Ovary (tissue), 7 donors: ENCODE measurements at regions not wholly inside any gene's neighbourhood (a gene's known extent, or its start where the extent isn't known, plus 50 kb on each side); places are given as distances from the start of the nearest gene placed in this dataset.
"Not testable (repeated sequence)": the region's sequence is repeated elsewhere in the genome, so short reads cannot be mapped to it uniquely, and the experiment has no call there.

Experiments used
- DNase-seq, 5 donors: peaks; one replicate each; pipeline ENCODE4 v3.0.0-alpha.2; 2019 to 2020
- H3K27ac ChIP-seq, 2 donors: fragments of 200-600 bp; one replicate each; pipeline versions ENCODE4 v1.5.1 to v1.8.0; 2019 to 2022
- H3K27me3 ChIP-seq: fragments of 200-600 bp; one replicate; pipeline ENCODE4 v1.8.0; 2022
- H3K36me3 ChIP-seq: fragments of 200-600 bp; sonication (generic); one replicate; pipeline ENCODE4 v1.5.1; 2019
- H3K4me1 ChIP-seq: one replicate; pipeline ENCODE4 v1.8.1; 2013; ENCODE audit warnings: mild to moderate bottlenecking, moderate library complexity; ENCODE audit not compliant: insufficient read depth
- H3K4me3 ChIP-seq: fragments of 200-600 bp; sonication (generic); one replicate; pipeline ENCODE4 v1.5.1; 2017
- H3K9me3 ChIP-seq, 2 donors: fragments of 200-600 bp in 1 of 2; sonication (generic) in 1 of 2; one replicate each; pipeline versions ENCODE4 v1.5.1 to v1.8.1; 2013 to 2019; ENCODE audit warnings: mild to moderate bottlenecking in 1 of 2, moderate library complexity in 1 of 2
- CTCF ChIP-seq, 3 donors: fragments of 450-650 bp in 2 of 3; fragments of 200-600 bp in 1 of 3; IDR thresholded peaks; one replicate each; pipeline versions ENCODE4 v1.5.1 to v1.8.0; 2016 to 2022; ENCODE audit warnings: antibody characterized with exemption in 3 of 3, mild to moderate bottlenecking in 1 of 3
- EP300 ChIP-seq: sonication (generic); formaldehyde crosslinking; IDR thresholded peaks from one replicate; pipeline ENCODE4 v1.6.1; 2017; ENCODE audit warnings: antibody characterized with exemption
- POLR2A ChIP-seq: fragments of 450-650 bp; IDR thresholded peaks from one replicate; pipeline ENCODE4 v1.6.1; 2017; ENCODE audit warnings: antibody characterized with exemption, mild to moderate bottlenecking, moderate library complexity
- WGBS, 3 donors: extraction: QIAGEN DNeasy Blood & Tissue Kit in 1 of 3; methylation state at CpG; one replicate each; pipeline versions ENCODE4 v1.1.5 to v1.1.7; 2013 to 2017; 5-methylcytosine and 5-hydroxymethylcytosine counted together
- intact Hi-C, 4 donors: fragments of 100-400 bp; cut with DNase I; formaldehyde crosslinking; loops; one replicate each; pipeline versions ENCODE4 v1.11.0 to v1.15.1; 2022 to 2023
- donor health status: DM: no; HTN: no; CAD: no; lungs with moderate emphysema.
- donor health status: DM: no; HTN: no; CAD: no.
- donor health status: Bipolar disorder and iron deficiency.
- donor health status: DM: no; HTN: no; CAD: no.
- donor health status: DM: yes; HTN: yes; CAD: no.

- Histone ChIP-seq H3K4me1 (no peaks in the 10 kb centered on the region), H3K9me3 (no peaks in the 10 kb centered on the region), H3K36me3 (no peaks in the 10 kb centered on the region), H3K27ac (no peak overlapping the region), H3K27me3 (no peaks in the 10 kb centered on the region), H3K4me3 (no peak overlapping the region)
- WGBS, 3 donors: 93 to 100% (median 94%) methylated on average over 1 of the region's 1 CpG
- no peak for DNase-seq
- TF ChIP-seq POLR2A (no peak), EP300 (no peak), CTCF (IDR thresholded peaks at IDR 0.05) (no peak)
- intact Hi-C loops: no loop called here
Measured at GRCh38 chr14:23895053-23895419, 58.5 kb upstream of the DHRS4 start.

GRCh38 chr14:23895480-23895879 lies 58.1 kb upstream of the DHRS4 start:
- no peak for DNase-seq
- 66 to 85% (median 78%) methylated on average over 3 of the region's 3 CpGs for WGBS, 3 donors

DNA sequence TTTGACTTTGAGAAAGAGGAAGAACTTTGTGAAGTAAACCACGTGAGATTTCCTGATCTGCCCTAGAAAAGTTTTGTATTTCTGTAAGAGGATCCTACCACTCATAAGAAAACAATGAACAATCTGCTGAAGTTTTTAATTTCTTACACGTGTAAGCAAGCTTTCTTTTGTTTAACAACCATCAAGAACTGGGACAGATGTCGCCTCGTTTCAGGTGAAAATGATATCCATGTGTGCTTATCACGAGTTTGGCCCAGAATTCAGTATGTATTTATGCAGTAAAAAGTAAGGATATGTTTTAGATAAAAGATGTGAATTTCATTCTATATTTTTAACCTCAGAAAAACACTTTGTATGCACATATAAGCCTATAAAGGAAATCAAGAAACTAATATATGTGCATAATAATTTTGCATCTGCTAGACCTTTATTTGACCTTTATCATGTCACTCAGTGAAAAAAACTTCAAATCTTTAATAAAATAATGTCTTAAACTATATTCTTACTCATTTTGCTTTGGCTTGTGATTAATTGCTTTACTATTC lies 56.9 kb upstream of the DHRS4 start:
- no peak for TF ChIP-seq EP300
- no peak for TF ChIP-seq POLR2A
- TF ChIP-seq CTCF (IDR thresholded peaks at IDR 0.05): no peak
- Histone ChIP-seq H3K27me3 (no peaks in the 10 kb centered on the region), H3K36me3 (no peaks in the 10 kb centered on the region), H3K4me1 (no peaks in the 10 kb centered on the region), H3K4me3 (no peak overlapping the region), H3K9me3 (no peaks in the 10 kb centered on the region), H3K27ac (no peak overlapping the region)
- WGBS, 3 donors: 54 to 61% (median 59%) methylated on average over 5 of the region's 5 CpGs
- no peak for DNase-seq
- intact Hi-C loops: no loop called here

More at GRCh38 chr14:23895480-23895879, 58.1 kb upstream of the DHRS4 start:
- H3K36me3 ChIP-seq: no peaks in the 10 kb centered on the region
- intact Hi-C loops: no loop called here
- no peaks in the 10 kb centered on the region for H3K4me1 ChIP-seq
- no peaks in the 10 kb centered on the region for H3K9me3 ChIP-seq
- no peak overlapping the region for H3K4me3 ChIP-seq
- H3K27me3 ChIP-seq: no peaks in the 10 kb centered on the region
- TF ChIP-seq CTCF (IDR thresholded peaks at IDR 0.05): no peak
- no peak for TF ChIP-seq POLR2A
- no peak for TF ChIP-seq EP300
- no peak overlapping the region for H3K27ac ChIP-seq

DNA sequence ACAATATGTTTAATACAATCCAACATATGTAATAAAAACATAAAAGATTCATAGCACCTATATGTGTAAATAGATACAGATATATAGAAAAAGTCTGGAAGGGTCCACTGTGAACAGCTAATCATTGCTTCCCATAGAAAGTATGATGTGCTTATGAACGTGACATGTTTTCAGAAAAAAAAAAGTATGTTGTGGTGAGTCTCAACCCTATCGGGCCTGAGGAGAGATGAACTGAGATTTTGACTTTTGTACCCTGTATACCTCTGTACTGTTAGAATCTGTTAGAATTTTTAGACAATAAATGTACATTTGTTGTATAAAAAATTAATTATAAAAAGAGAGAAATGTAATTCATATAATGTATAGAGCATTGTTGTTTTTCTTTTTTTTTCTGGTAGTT lies 56.3 kb upstream of the DHRS4 start:
- intact Hi-C loops, H3K36me3 ChIP-seq, H3K9me3 ChIP-seq, H3K27me3 ChIP-seq, H3K27ac ChIP-seq, H3K4me3 ChIP-seq, H3K4me1 ChIP-seq, DNase-seq: not testable (repeated sequence)
- 83 to 92% (median 92%) methylated on average over 2 of the region's 2 CpGs for WGBS, 3 donors

DNA sequence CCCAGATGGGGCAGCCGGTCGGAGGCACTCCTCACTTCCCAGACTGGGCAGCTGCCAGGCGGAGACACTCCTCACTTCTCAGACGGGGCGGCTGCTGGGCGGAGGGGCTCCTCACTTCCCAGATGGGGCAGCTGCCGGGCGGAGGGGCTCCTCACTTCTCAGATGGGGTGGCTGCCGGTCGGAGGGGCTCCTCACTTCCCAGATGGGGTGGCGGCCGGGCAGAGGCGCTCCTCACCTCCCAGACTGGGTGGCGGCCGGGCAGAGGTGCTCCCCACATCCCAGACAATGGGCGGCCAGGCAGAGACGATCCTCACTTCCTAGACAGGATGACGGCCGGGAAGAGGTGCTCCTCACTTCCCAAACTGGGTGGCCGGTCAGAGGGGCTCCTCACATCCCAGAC lies 55.2 kb upstream of the DHRS4 start:
- intact Hi-C loops: not testable (repeated sequence)

GRCh38 chr14:23899788-23900187 lies 53.8 kb upstream of the DHRS4 start:
- 90 to 94% (median 94%) methylated on average over 8 of the region's 8 CpGs for WGBS, 3 donors
- Histone ChIP-seq H3K4me3 (no peak overlapping the region), H3K36me3 (no peaks in the 10 kb centered on the region), H3K9me3 (no peaks in the 10 kb centered on the region), H3K27me3 (no peaks in the 10 kb centered on the region), H3K27ac (no peak overlapping the region), H3K4me1 (no peaks in the 10 kb centered on the region)
- no peak for TF ChIP-seq POLR2A
- TF ChIP-seq CTCF (IDR thresholded peaks at IDR 0.05): no peak
- no peak for TF ChIP-seq EP300
- DNase-seq: no peak
- intact Hi-C loops: no loop called here

More for the DNA sequence above, 55.2 kb upstream of the DHRS4 start:
- not testable (repeated sequence) for H3K9me3 ChIP-seq, H3K27ac ChIP-seq, DNase-seq, H3K4me1 ChIP-seq, H3K36me3 ChIP-seq, H3K4me3 ChIP-seq, H3K27me3 ChIP-seq
- WGBS, 3 donors: 89 to 93% (median 93%) methylated on average over 18 to 20 of the region's 20 CpGs
